Loucy (cell line): ENCODE measurements at regions not wholly inside any gene's neighbourhood (a gene's known extent, or its start where the extent isn't known, plus 50 kb on each side); places are given as distances from the start of the nearest gene placed in this dataset.

Source experiments
- EZH2phosphoT487 ChIP-seq: fragments of 200-600 bp; IDR thresholded peaks from 2 replicates; pipeline ENCODE4 v1.6.1; 2018; ENCODE audit warnings: antibody characterized with exemption, mild to moderate bottlenecking, moderate library complexity, borderline replicate concordance
- TF ChIP-seq, protein P1 (sequence below): fragments of 200-600 bp; sonication (generic); conservative IDR thresholded peaks from 2 replicates; pipeline ENCODE4 v1.5.1; 2014; ENCODE audit warnings: mild to moderate bottlenecking, antibody characterized with exemption, low read length

GRCh38 chr3:18683900-18684299 lies 258.8 kb upstream of the SATB1 start:
- TF ChIP-seq, protein P1, sequence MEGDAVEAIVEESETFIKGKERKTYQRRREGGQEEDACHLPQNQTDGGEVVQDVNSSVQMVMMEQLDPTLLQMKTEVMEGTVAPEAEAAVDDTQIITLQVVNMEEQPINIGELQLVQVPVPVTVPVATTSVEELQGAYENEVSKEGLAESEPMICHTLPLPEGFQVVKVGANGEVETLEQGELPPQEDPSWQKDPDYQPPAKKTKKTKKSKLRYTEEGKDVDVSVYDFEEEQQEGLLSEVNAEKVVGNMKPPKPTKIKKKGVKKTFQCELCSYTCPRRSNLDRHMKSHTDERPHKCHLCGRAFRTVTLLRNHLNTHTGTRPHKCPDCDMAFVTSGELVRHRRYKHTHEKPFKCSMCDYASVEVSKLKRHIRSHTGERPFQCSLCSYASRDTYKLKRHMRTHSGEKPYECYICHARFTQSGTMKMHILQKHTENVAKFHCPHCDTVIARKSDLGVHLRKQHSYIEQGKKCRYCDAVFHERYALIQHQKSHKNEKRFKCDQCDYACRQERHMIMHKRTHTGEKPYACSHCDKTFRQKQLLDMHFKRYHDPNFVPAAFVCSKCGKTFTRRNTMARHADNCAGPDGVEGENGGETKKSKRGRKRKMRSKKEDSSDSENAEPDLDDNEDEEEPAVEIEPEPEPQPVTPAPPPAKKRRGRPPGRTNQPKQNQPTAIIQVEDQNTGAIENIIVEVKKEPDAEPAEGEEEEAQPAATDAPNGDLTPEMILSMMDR = no peak
- no peak for TF ChIP-seq EZH2phosphoT487
